CD4-positive, CD25-positive, alpha-beta regulatory T cell (primary cell): ENCODE measurements at regions not wholly inside any gene's neighbourhood (a gene's known extent, or its start where the extent isn't known, plus 50 kb on each side); places are given as distances from the start of the nearest gene placed in this dataset.

ENCODE experiments used
- ATAC-seq, 2 donors: fragments of 150-1000 bp; cut with Tn5 transposase; one replicate each; pipeline ENCODE4 v1.10.0; 2021; ENCODE audit warnings: low read depth in 2 of 2, moderate number of reproducible peaks in 2 of 2, moderate library complexity in 1 of 2
- DNase-seq, 3 donors: peaks; one replicate each; pipeline versions ENCODE4 v3.0.0 to v3.0.0-alpha.2; 2012 to 2022; ENCODE audit warnings: mixed read lengths in 1 of 3
- H3K27ac ChIP-seq: one replicate; pipeline ENCODE4 v1.7.0; 2013; ENCODE audit warnings: mild to moderate bottlenecking, low read length; ENCODE audit not compliant: insufficient read depth, poor library complexity, severe bottlenecking
- H3K27me3 ChIP-seq: one replicate; pipeline ENCODE4 v1.7.0; 2013; ENCODE audit warnings: low read length; ENCODE audit not compliant: control insufficient read depth, insufficient read depth
- H3K36me3 ChIP-seq: one replicate; pipeline ENCODE4 v1.7.0; 2013; ENCODE audit warnings: mild to moderate bottlenecking, low read length, moderate library complexity; ENCODE audit not compliant: control insufficient read depth, insufficient read depth
- H3K4me1 ChIP-seq: 2 replicates; pipeline ENCODE4 v1.7.0; 2013; ENCODE audit warnings: mild to moderate bottlenecking, low read length; ENCODE audit not compliant: insufficient read depth, control insufficient read depth, poor library complexity, severe bottlenecking
- H3K4me3 ChIP-seq: one replicate; pipeline ENCODE4 v1.7.0; 2013; ENCODE audit warnings: low read depth, mild to moderate bottlenecking, low read length, moderate library complexity
- H3K9me3 ChIP-seq, 2 experiments: 1 replicate in 1 of 2; 2 replicates in 1 of 2; pipeline ENCODE4 v1.7.0; 2013; ENCODE audit warnings: low read length in 2 of 2, mild to moderate bottlenecking in 1 of 2, moderate library complexity in 1 of 2; ENCODE audit not compliant: control insufficient read depth in 2 of 2
- H3K27ac Mint-ChIP-seq, 3 donors: one replicate each; pipeline ENCODE4 v1.8.0; 2020 to 2022; ENCODE audit warnings: mild to moderate bottlenecking in 3 of 3, mixed read lengths in 3 of 3, moderate library complexity in 2 of 3
- H3K27me3 Mint-ChIP-seq: one replicate; pipeline ENCODE4 v1.8.0; 2022; ENCODE audit warnings: mild to moderate bottlenecking, mixed read lengths
- H3K36me3 Mint-ChIP-seq: one replicate; pipeline ENCODE4 v1.8.0; 2020; ENCODE audit warnings: mixed read lengths
- H3K4me1 Mint-ChIP-seq, 4 donors: one replicate each; pipeline ENCODE4 v1.8.0; 2020 to 2022; ENCODE audit warnings: mixed read lengths in 4 of 4, mild to moderate bottlenecking in 1 of 4
- H3K4me3 Mint-ChIP-seq, 4 donors: one replicate each; pipeline ENCODE4 v1.8.0; 2020 to 2022; ENCODE audit warnings: mild to moderate bottlenecking in 4 of 4, mixed read lengths in 4 of 4, moderate library complexity in 3 of 4
- H3K9me3 Mint-ChIP-seq, 7 donors: one replicate each; pipeline ENCODE4 v1.8.0; 2020 to 2022; ENCODE audit warnings: mixed read lengths in 7 of 7, mild to moderate bottlenecking in 3 of 7, moderate library complexity in 2 of 7

DNA sequence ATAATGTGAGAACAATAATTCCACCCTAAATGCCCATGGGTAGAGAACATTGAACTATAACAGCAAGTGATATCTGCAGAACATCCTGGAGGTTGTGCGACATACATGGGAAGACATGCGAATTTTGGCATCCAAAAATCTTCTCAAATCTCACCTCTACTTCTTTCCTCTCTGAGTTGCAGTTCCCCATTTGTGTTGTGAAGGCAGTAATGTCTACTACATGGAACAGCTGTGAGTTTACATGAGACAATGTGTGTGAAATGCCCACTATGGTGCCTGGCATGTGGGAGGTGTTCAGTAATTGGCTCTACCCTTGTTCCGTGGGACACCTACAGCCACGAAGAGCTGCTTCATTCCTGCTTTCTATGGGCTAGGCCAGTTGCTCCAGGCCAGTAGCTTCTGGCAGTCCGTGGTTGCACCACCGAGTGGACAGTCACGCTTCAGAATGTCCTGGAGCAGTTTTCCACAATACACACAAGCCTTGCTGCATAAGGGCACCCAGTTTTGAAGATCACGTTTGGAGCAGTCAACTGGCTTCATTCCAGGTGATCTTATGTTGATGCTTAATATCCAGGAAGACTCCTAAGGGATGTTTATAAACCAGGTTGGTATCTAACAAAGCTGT is 297.7 kb downstream of the DEPDC1B start:
- Histone ChIP-seq H3K4me1 (no peaks in the 10 kb centered on the region), H3K27me3 (no peaks in the 10 kb centered on the region), H3K4me3 (no peak overlapping the region), H3K27ac (no peak overlapping the region), H3K36me3 (no peaks in the 10 kb centered on the region), H3K9me3 (no peaks in the 10 kb centered on the region)
- Mint-ChIP-seq H3K36me3 (no peaks in the 10 kb centered on the region), H3K9me3 (peaks cover 0 to 6% (median 2%) of the 10 kb centered on the region in 7 donors), H3K4me1 (no peaks in the 10 kb centered on the region), H3K27me3 (no peaks in the 10 kb centered on the region), H3K4me3 (no peak overlapping the region), H3K27ac (no peak overlapping the region)
- ATAC-seq, result no peak
- no peak for DNase-seq

DNA sequence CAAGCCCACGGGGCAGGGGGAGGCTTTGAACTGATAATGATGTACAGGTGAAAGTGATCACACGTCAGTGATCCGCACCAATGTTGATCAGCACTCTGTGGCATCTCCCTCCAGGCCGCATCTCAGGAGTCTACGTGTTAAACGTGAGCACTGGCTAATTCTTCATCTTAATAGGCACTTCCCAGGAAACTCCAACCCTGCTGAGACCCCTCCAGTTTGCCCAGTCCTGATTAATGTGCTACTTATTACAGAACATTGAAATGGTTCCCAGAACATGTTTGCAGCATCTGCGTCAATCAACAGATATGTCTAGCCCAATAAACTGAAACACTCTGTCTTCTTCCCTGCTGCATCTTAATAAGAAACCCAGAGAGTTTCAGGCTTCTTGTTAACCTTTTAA is 298.4 kb downstream of the DEPDC1B start:
- H3K4me3 ChIP-seq, result no peak overlapping the region
- Mint-ChIP-seq H3K27ac (no peak overlapping the region), H3K27me3 (no peaks in the 10 kb centered on the region), H3K4me1 (no peaks in the 10 kb centered on the region), H3K9me3 (peaks cover 0 to 6% (median 2%) of the 10 kb centered on the region in 7 donors), H3K4me3 (no peak overlapping the region), H3K36me3 (no peaks in the 10 kb centered on the region)
- ATAC-seq, result no peak
- no peak overlapping the region for H3K27ac ChIP-seq
- no peaks in the 10 kb centered on the region for H3K27me3 ChIP-seq
- H3K9me3 ChIP-seq, result no peaks in the 10 kb centered on the region
- no peak for DNase-seq
- H3K4me1 ChIP-seq, result no peaks in the 10 kb centered on the region
- H3K36me3 ChIP-seq, result no peaks in the 10 kb centered on the region

DNA sequence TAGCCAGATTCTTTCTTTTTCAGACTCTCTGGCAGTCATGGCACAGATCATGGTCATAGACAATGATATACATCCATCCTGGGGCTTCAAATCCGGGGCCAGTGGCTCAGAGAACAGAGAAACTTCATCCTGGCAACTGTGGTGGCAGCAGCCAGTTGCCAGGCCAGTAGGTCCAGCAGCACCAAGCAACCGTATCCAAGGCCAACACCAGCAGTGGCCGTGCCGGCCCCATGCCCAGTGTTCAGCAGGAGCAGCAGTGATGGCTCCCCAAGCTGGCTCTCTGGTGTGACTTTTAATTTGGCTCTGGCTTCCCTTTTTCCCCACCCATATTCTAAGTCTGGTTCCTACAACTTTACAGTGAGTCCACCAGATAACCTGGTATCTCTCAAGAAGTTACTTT is 300.5 kb downstream of the DEPDC1B start:
- DNase-seq, result no peak
- no peaks in the 10 kb centered on the region for H3K27me3 ChIP-seq
- no peaks in the 10 kb centered on the region for H3K36me3 ChIP-seq
- H3K27me3 Mint-ChIP-seq, result no peaks in the 10 kb centered on the region
- H3K4me1 ChIP-seq, result no peaks in the 10 kb centered on the region
- H3K4me3 Mint-ChIP-seq, result no peak overlapping the region
- no peak overlapping the region for H3K27ac Mint-ChIP-seq
- no peak for ATAC-seq
- H3K9me3 ChIP-seq, result no peaks in the 10 kb centered on the region
- H3K27ac ChIP-seq, result no peak overlapping the region
- no peaks in the 10 kb centered on the region for H3K36me3 Mint-ChIP-seq
- H3K9me3 Mint-ChIP-seq, result peaks cover 0 to 4% (median 0%) of the 10 kb centered on the region in 7 donors
- no peaks in the 10 kb centered on the region for H3K4me1 Mint-ChIP-seq
- H3K4me3 ChIP-seq, result no peak overlapping the region

DNA sequence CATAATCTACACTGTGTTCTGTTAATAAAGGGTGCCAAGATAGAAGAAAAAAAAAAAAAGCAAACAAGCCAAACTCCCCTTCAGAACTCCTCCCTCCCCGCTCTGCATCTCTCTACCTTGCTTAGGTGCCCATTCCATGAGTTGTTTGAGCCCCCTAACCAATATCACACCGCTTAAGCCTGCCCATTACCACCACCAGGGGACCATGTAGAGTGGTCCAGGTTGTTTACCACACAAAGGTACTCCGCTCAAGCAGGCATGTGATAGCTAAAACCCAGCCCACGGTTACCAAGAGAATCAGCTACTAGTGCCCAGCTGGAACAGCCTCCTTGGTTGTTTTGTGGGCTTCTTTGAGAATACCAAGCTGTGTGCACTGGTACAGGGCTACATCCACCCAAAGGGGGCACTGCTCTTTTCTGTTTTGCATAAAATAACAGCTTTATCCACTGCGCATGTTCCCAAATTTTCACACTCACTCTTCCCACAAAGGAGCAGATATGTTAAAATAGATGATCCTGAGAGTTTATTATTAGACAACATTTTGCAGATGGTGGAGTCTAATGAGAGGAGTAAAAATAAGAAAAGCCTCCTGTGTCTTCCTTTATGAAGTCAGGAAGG is 304.1 kb downstream of the DEPDC1B start:
- peaks cover 0 to 2% (median 0%) of the 10 kb centered on the region in 7 donors for H3K9me3 Mint-ChIP-seq
- Histone ChIP-seq H3K4me3 (no peak overlapping the region), H3K4me1 (no peaks in the 10 kb centered on the region), H3K27ac (no peak overlapping the region), H3K36me3 (no peaks in the 10 kb centered on the region), H3K27me3 (no peaks in the 10 kb centered on the region), H3K9me3 (no peaks in the 10 kb centered on the region)
- no peaks in the 10 kb centered on the region for H3K4me1 Mint-ChIP-seq
- no peaks in the 10 kb centered on the region for H3K27me3 Mint-ChIP-seq
- ATAC-seq (no peak), DNase-seq (no peak)
- no peaks in the 10 kb centered on the region for H3K36me3 Mint-ChIP-seq
- no peak overlapping the region for H3K4me3 Mint-ChIP-seq
- H3K27ac Mint-ChIP-seq, result no peak overlapping the region

DNA sequence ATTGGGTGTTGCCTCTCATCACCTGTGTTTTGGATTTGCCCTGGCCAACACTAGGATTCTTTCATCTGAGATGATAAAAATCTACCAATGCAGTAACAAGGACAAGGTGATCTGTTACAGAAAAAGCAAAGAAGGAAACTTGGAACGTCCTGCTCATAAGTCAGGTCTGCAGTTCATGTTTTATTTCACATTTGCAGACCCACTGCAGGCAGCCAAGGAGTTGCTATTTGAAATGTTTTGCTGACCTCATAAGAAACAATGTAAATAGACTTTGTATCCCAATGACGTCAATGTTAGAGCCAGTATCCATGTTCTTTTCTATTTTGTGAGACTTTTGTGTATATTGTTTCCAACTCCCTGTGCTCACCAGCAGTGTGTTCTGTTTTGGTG is 312.9 kb downstream of the DEPDC1B start:
- no peaks in the 10 kb centered on the region for H3K27me3 ChIP-seq
- H3K36me3 ChIP-seq, result no peaks in the 10 kb centered on the region
- no peak overlapping the region for H3K4me3 Mint-ChIP-seq
- H3K4me1 Mint-ChIP-seq, result no peaks in the 10 kb centered on the region
- no peaks in the 10 kb centered on the region for H3K4me1 ChIP-seq
- no peaks in the 10 kb centered on the region for H3K9me3 ChIP-seq
- ATAC-seq (no peak), DNase-seq (no peak)
- H3K4me3 ChIP-seq, result no peak overlapping the region
- no peaks in the 10 kb centered on the region for H3K27me3 Mint-ChIP-seq
- H3K36me3 Mint-ChIP-seq, result no peaks in the 10 kb centered on the region
- H3K27ac Mint-ChIP-seq, result no peak overlapping the region
- peaks cover 0 to 4% (median 0%) of the 10 kb centered on the region in 7 donors for H3K9me3 Mint-ChIP-seq
- no peak overlapping the region for H3K27ac ChIP-seq

DNA sequence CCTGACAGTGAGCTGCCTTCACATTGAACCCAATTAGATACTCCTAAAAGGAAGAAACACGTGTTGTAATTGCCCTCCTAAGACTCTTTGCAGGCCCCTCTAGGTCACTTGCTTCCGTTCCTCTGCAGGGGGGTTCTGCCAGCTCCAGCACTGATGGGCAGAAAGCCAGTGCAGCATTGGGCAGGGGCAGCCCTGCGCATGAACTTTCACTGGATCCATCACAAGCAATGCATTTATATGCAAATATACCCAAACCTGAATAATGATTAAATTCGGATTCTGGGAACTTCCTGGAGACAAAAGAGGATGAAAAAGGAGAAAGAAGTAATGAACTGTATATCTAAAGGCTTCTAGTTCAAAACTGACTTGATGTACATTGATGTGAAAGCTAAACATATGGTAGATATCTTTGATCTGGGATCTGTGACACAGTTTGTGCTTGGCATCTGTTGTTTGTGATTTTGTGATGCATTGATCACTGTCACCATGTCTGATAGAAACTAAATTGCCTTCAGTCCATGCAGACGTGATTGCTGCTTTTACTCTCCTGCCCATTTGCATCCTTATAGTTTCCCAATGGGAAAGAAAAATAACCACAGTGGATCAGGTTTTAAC is 313.4 kb downstream of the DEPDC1B start:
- H3K27me3 Mint-ChIP-seq, result no peaks in the 10 kb centered on the region
- no peak for DNase-seq
- H3K36me3 Mint-ChIP-seq, result no peaks in the 10 kb centered on the region
- peaks cover 0 to 4% (median 0%) of the 10 kb centered on the region in 7 donors for H3K9me3 Mint-ChIP-seq
- no peak overlapping the region for H3K27ac ChIP-seq
- no peaks in the 10 kb centered on the region for H3K27me3 ChIP-seq
- H3K4me3 ChIP-seq, result no peak overlapping the region
- H3K4me1 Mint-ChIP-seq, result no peaks in the 10 kb centered on the region
- H3K36me3 ChIP-seq, result no peaks in the 10 kb centered on the region
- ATAC-seq, result no peak
- no peak overlapping the region for H3K27ac Mint-ChIP-seq
- H3K9me3 ChIP-seq, result no peaks in the 10 kb centered on the region
- H3K4me1 ChIP-seq, result no peaks in the 10 kb centered on the region
- H3K4me3 Mint-ChIP-seq, result no peak overlapping the region

DNA sequence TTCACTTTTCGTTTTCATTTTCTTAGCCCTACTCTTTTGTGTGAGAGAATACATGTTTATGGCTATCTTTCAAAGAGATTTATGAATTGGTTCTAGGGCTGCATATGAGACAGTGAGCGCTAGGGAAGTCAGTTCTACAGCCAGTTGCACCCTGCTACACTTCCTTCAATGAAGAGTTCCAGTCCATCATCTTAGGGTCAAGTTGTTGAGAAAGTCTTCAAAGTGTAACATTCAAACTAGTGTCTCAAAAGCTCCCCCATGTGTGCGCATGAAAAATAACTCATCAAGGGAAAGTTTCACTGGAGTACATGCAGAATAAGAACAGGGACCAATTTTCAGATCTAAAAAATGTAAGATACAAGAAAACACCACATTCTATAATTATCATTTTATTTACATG is 317.2 kb downstream of the DEPDC1B start:
- no peak overlapping the region for H3K27ac Mint-ChIP-seq
- no peaks in the 10 kb centered on the region for H3K4me1 ChIP-seq
- no peaks in the 10 kb centered on the region for H3K36me3 ChIP-seq
- no peaks in the 10 kb centered on the region for H3K9me3 ChIP-seq
- H3K4me1 Mint-ChIP-seq, result no peaks in the 10 kb centered on the region
- H3K27me3 ChIP-seq, result no peaks in the 10 kb centered on the region
- peaks cover 0 to 4% (median 0%) of the 10 kb centered on the region in 7 donors for H3K9me3 Mint-ChIP-seq
- H3K4me3 ChIP-seq, result no peak overlapping the region
- H3K27ac ChIP-seq, result no peak overlapping the region
- no peak overlapping the region for H3K4me3 Mint-ChIP-seq
- DNase-seq (no peak), ATAC-seq (no peak)
- no peaks in the 10 kb centered on the region for H3K36me3 Mint-ChIP-seq
- no peaks in the 10 kb centered on the region for H3K27me3 Mint-ChIP-seq

DNA sequence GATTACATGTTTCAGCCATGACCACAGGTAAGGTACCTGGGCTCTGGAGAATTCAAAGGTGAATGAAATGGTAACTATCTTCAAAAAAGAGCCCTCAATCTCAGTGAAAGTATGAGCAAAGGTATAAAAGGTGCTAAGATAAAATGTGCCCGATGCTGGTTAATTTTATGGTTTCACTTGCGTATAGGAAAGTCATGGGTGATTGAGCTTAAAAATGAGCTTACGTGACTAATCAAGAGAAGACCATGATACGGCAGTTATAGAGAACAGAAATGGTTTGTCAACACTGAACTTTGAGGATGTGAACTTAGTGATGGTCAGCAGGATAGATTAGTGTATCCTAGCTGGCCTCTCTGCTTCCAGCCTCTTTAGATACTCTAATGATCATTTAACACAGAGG is 320.1 kb downstream of the DEPDC1B start:
- H3K4me3 ChIP-seq, result no peak overlapping the region
- H3K36me3 Mint-ChIP-seq, result no peaks in the 10 kb centered on the region
- H3K27me3 Mint-ChIP-seq, result no peaks in the 10 kb centered on the region
- no peak overlapping the region for H3K27ac ChIP-seq
- ATAC-seq (no peak), DNase-seq (no peak)
- H3K27ac Mint-ChIP-seq, result no peak overlapping the region
- H3K9me3 Mint-ChIP-seq, result peaks cover 0 to 4% (median 0%) of the 10 kb centered on the region in 7 donors
- H3K4me1 Mint-ChIP-seq, result no peaks in the 10 kb centered on the region
- H3K36me3 ChIP-seq, result no peaks in the 10 kb centered on the region
- no peaks in the 10 kb centered on the region for H3K4me1 ChIP-seq
- no peak overlapping the region for H3K4me3 Mint-ChIP-seq
- H3K9me3 ChIP-seq, result no peaks in the 10 kb centered on the region
- H3K27me3 ChIP-seq, result no peaks in the 10 kb centered on the region
